IMR-90 (cell line): ENCODE measurements at regions not wholly inside any gene's neighbourhood (a gene's known extent, or its start where the extent isn't known, plus 50 kb on each side); places are given as distances from the start of the nearest gene placed in this dataset.

Experiments used
- ATAC-seq: fragments of 200-7000 bp; cut with Tn5 transposase; 2 replicates; pipeline ENCODE4 v1.9.1; 2020; ENCODE audit warnings: low read depth, mild to moderate bottlenecking, moderate library complexity
- BruUV-seq: library from RNA; stranded (reverse); fragments of 400-500 nt; replicated peaks from 2 replicates; lab custom pipeline; 2021; lab: Mats Ljungman, UMichigan
- CTCF ChIA-PET: fragments of 300-600 bp; formaldehyde crosslinking; extraction: SDS; loops from one replicate; lab custom pipeline; 2021; ENCODE audit warnings: antibody characterized with exemption; lab: Yijun Ruan, JAX
- POLR2A ChIA-PET: fragments of 300-600 bp; sonication (Branson Sonifier 250); formaldehyde crosslinking; loops from one replicate; lab custom pipeline; 2022; ENCODE audit warnings: antibody characterized with exemption; ENCODE audit not compliant: unreplicated experiment; lab: Charles Lee
- DNase-seq: peaks from one replicate; pipeline ENCODE4 v3.0.0; 2013
- H2AFZ ChIP-seq: replicated peaks from 2 replicates; pipeline ENCODE3; 2013; ENCODE audit warnings: low read length, mild to moderate bottlenecking; ENCODE audit not compliant: poor library complexity
- H2AK5ac ChIP-seq: 2 replicates; pipeline ENCODE4 v1.6.1; 2013; ENCODE audit warnings: low read depth, low read length, inconsistent platforms
- H2AK9ac ChIP-seq: replicated peaks from 2 replicates; pipeline ENCODE3; 2013; ENCODE audit warnings: mild to moderate bottlenecking, low read depth, low read length, moderate library complexity; ENCODE audit not compliant: poor library complexity
- H2BK120ac ChIP-seq: 2 replicates; pipeline ENCODE4 v1.6.1; 2013; ENCODE audit warnings: low read depth, low read length, inconsistent platforms
- H2BK15ac ChIP-seq: 3 replicates; pipeline ENCODE4 v1.6.1; 2013; ENCODE audit warnings: low read depth, low read length, inconsistent platforms
- H2BK20ac ChIP-seq: 2 replicates; pipeline ENCODE4 v1.6.1; 2013; ENCODE audit warnings: low read depth, mild to moderate bottlenecking, inconsistent platforms, low read length, moderate library complexity
- H2BK5ac ChIP-seq: 2 replicates; pipeline ENCODE4 v1.6.1; 2013; ENCODE audit warnings: mild to moderate bottlenecking, low read depth, low read length, inconsistent platforms; ENCODE audit not compliant: poor library complexity, severe bottlenecking
- H3K14ac ChIP-seq: replicated peaks from 2 replicates; pipeline ENCODE4 v1.6.1; 2013; ENCODE audit warnings: low read depth, low read length, inconsistent platforms
- H3K18ac ChIP-seq: 2 replicates; pipeline ENCODE4 v1.6.1; 2013; ENCODE audit warnings: low read depth, low read length, control low read depth
- H3K23ac ChIP-seq: 2 replicates; pipeline ENCODE4 v1.6.1; 2013; ENCODE audit warnings: low read depth, low read length, inconsistent platforms
- H3K27ac ChIP-seq: 2 replicates; pipeline ENCODE4 v1.5.1; 2013; ENCODE audit warnings: mild to moderate bottlenecking, control low read depth, low read length; ENCODE audit not compliant: insufficient read depth
- H3K27me3 ChIP-seq: 2 replicates; pipeline ENCODE4 v1.6.1; 2013; ENCODE audit warnings: low read length; ENCODE audit not compliant: control insufficient read depth, insufficient read depth
- H3K36me3 ChIP-seq: 2 replicates; pipeline ENCODE4 v1.6.1; 2013; ENCODE audit warnings: low read length, mixed read lengths; ENCODE audit not compliant: control insufficient read depth, insufficient read depth
- H3K4ac ChIP-seq: 2 replicates; pipeline ENCODE4 v1.6.1; 2013; ENCODE audit warnings: low read depth, low read length, inconsistent platforms
- H3K4me1 ChIP-seq: 2 replicates; pipeline ENCODE4 v1.6.1; 2013; ENCODE audit warnings: low read length, mixed read lengths; ENCODE audit not compliant: control insufficient read depth, insufficient read depth
- H3K4me2 ChIP-seq: 2 replicates; pipeline ENCODE4 v1.6.1; 2013; ENCODE audit warnings: low read depth, mild to moderate bottlenecking, control low read depth, low read length, moderate library complexity
- H3K4me3 ChIP-seq: 2 replicates; pipeline ENCODE4 v1.5.1; 2013; ENCODE audit warnings: low read depth, mild to moderate bottlenecking, control low read depth, low read length, moderate library complexity; ENCODE audit not compliant: insufficient read depth
- H3K56ac ChIP-seq: 2 replicates; pipeline ENCODE4 v1.6.1; 2013; ENCODE audit warnings: low read length, inconsistent platforms; ENCODE audit not compliant: insufficient read depth; ENCODE audit errors: extremely low read depth
- H3K79me1 ChIP-seq, 2 experiments: 2 replicates each; pipeline ENCODE4 v1.6.1; 2013; ENCODE audit warnings: low read length in 2 of 2, inconsistent platforms in 1 of 2, low read depth in 1 of 2
- H3K9ac ChIP-seq: 2 replicates; pipeline ENCODE4 v1.6.1; 2013; ENCODE audit warnings: low read depth, low read length, control low read depth
- H3K9me1 ChIP-seq: 2 replicates; pipeline ENCODE4 v1.6.1; 2013; ENCODE audit warnings: low read length, inconsistent platforms; ENCODE audit not compliant: insufficient read depth
- H3K9me3 ChIP-seq: 2 replicates; pipeline ENCODE4 v1.6.1; 2013; ENCODE audit warnings: low read length; ENCODE audit not compliant: control insufficient read depth, insufficient read depth
- H4K20me1 ChIP-seq: 2 replicates; pipeline ENCODE4 v1.6.1; 2013; ENCODE audit warnings: low read length, inconsistent platforms; ENCODE audit not compliant: insufficient read depth
- H4K5ac ChIP-seq: 2 replicates; pipeline ENCODE4 v1.6.1; 2013; ENCODE audit warnings: mild to moderate bottlenecking, low read depth, low read length, control low read depth
- H4K8ac ChIP-seq, 2 experiments: 2 replicates each; pipeline ENCODE4 v1.6.1; 2013; ENCODE audit warnings: low read depth in 2 of 2, low read length in 2 of 2, control low read depth in 1 of 2, inconsistent platforms in 1 of 2
- H4K91ac ChIP-seq: 2 replicates; pipeline ENCODE4 v1.6.1; 2013; ENCODE audit warnings: low read depth, low read length, inconsistent platforms; ENCODE audit not compliant: insufficient read depth
- BHLHE40 ChIP-seq: fragments of 150-350 bp; IDR thresholded peaks from 2 replicates; pipeline ENCODE4 v1.6.1; 2016; ENCODE audit warnings: mild to moderate bottlenecking, low read depth, low read length
- CHD1 ChIP-seq: IDR thresholded peaks from 2 replicates; pipeline ENCODE4 v1.6.1; 2012; ENCODE audit warnings: low read depth, low read length, improper control_type of control experiment
- ELK1 ChIP-seq: fragments of 150-350 bp; IDR thresholded peaks from 2 replicates; pipeline ENCODE4 v1.6.1; 2016; ENCODE audit warnings: low read depth, mild to moderate bottlenecking, low read length, moderate library complexity, borderline replicate concordance
- FOS ChIP-seq: fragments of 150-350 bp; IDR thresholded peaks from 2 replicates; pipeline ENCODE4 v1.6.1; 2016; ENCODE audit warnings: low read depth, low read length
- MAFK ChIP-seq: IDR thresholded peaks from 2 replicates; pipeline ENCODE4 v1.6.1; 2012; ENCODE audit warnings: low read depth, low read length, improper control_type of control experiment
- MAZ ChIP-seq: IDR thresholded peaks from 2 replicates; pipeline ENCODE4 v1.6.1; 2012; ENCODE audit warnings: low read depth, mild to moderate bottlenecking, low read length, improper control_type of control experiment, moderate library complexity, borderline replicate concordance
- MXI1 ChIP-seq: IDR thresholded peaks from 2 replicates; pipeline ENCODE4 v1.6.1; 2012; ENCODE audit warnings: low read depth, mild to moderate bottlenecking, low read length, moderate library complexity, borderline replicate concordance
- RCOR1 ChIP-seq: IDR thresholded peaks from 2 replicates; pipeline ENCODE4 v1.6.1; 2012; ENCODE audit warnings: mild to moderate bottlenecking, low read length, improper control_type of control experiment; ENCODE audit not compliant: insufficient replicate concordance
- RFX5 ChIP-seq: IDR thresholded peaks from 2 replicates; pipeline ENCODE4 v1.8.0; 2012; ENCODE audit warnings: low read depth, mild to moderate bottlenecking, low read length, moderate library complexity
- SMC3 ChIP-seq: fragments of 150-350 bp; IDR thresholded peaks from 2 replicates; pipeline ENCODE4 v1.6.1; 2016; ENCODE audit warnings: low read depth, mild to moderate bottlenecking, antibody characterized with exemption, low read length, moderate library complexity
- WGBS, 2 experiments: methylation state at CpG; one replicate each; pipeline versions ENCODE4 v1.1.5 to v1.1.7; 2013; ENCODE audit warnings: missing lambda C conversion rate in 2 of 2; ENCODE audit not compliant: insufficient read length in 1 of 2; ENCODE audit errors: extremely low coverage in 2 of 2; 5-methylcytosine and 5-hydroxymethylcytosine counted together
- dilution Hi-C: fragments of 300-500 bp; cut with HindIII; formaldehyde crosslinking; loops from one replicate; pipeline ENCODE4 v1.14.3; 2018; ENCODE audit warnings: low sequenced_read_pairs; ENCODE audit not compliant: unreplicated experiment
- in situ Hi-C: fragments of 300-500 bp; cut with MboI; formaldehyde crosslinking; loops from 3 replicates; pipeline ENCODE4 v1.14.3; 2019; ENCODE audit warnings: low sequenced_read_pairs, inconsistent platforms, mixed read lengths
- intact Hi-C: fragments of 100-400 bp; cut with micrococcal nuclease; formaldehyde crosslinking; loops from 2 replicates; pipeline ENCODE4 v1.10.0; 2022
- TF ChIP-seq, protein P1 (sequence below): conservative IDR thresholded peaks from 2 replicates; pipeline ENCODE4 v1.5.1; 2012; ENCODE audit warnings: mild to moderate bottlenecking, low read depth, low read length, improper control_type of control experiment

- no peak overlapping the region for H3K14ac ChIP-seq
- H3K4me2 ChIP-seq = no peak overlapping the region
- in situ Hi-C loops (no loop called here), intact Hi-C loops (no loop called here), dilution Hi-C loops (no loop called here)
- H3K18ac ChIP-seq = no peak overlapping the region
- no peak overlapping the region for H4K91ac ChIP-seq
- no peaks in the 10 kb centered on the region for H3K9me3 ChIP-seq
- H3K27ac ChIP-seq = no peak overlapping the region
- H3K9me1 ChIP-seq = no peaks in the 10 kb centered on the region
- DNase-seq (no peak), ATAC-seq (no peak)
- no peak overlapping the region for H2BK20ac ChIP-seq
- H3K4ac ChIP-seq = no peak overlapping the region
- no peaks in the 10 kb centered on the region for H3K36me3 ChIP-seq
- ChIA-PET CTCF (interaction anchor here (0.7 kb wide), 1 partner anchor 92 kb away, joined by 3 read pairs; no protein-coding TSS in a partner anchor), POLR2A (no interaction called here)
- H2BK5ac ChIP-seq = no peak overlapping the region
- WGBS, 2 experiments = no CpG with 5 or more reads among the region's 1 CpG
- H3K4me3 ChIP-seq = no peak overlapping the region
- no peak overlapping the region for H3K23ac ChIP-seq
- H4K20me1 ChIP-seq = no peaks in the 10 kb centered on the region
- BruUV-seq = no TSS peak
- H2AK9ac ChIP-seq = no peak overlapping the region
- no peak overlapping the region for H2BK120ac ChIP-seq
- H3K4me1 ChIP-seq = no peaks in the 10 kb centered on the region
- no peak overlapping the region for H4K8ac ChIP-seq
- H4K5ac ChIP-seq = no peak overlapping the region
- no peaks in the 10 kb centered on the region for H3K27me3 ChIP-seq
- no peak overlapping the region for H2BK15ac ChIP-seq
- TF ChIP-seq MAFK (no peak), BHLHE40 (no peak), MXI1 (no peak), MAZ (no peak), ELK1 (no peak), SMC3 (no peak), FOS (no peak), RFX5 (no peak), CHD1 (no peak), RCOR1 (no peak)
- TF ChIP-seq, protein P1, sequence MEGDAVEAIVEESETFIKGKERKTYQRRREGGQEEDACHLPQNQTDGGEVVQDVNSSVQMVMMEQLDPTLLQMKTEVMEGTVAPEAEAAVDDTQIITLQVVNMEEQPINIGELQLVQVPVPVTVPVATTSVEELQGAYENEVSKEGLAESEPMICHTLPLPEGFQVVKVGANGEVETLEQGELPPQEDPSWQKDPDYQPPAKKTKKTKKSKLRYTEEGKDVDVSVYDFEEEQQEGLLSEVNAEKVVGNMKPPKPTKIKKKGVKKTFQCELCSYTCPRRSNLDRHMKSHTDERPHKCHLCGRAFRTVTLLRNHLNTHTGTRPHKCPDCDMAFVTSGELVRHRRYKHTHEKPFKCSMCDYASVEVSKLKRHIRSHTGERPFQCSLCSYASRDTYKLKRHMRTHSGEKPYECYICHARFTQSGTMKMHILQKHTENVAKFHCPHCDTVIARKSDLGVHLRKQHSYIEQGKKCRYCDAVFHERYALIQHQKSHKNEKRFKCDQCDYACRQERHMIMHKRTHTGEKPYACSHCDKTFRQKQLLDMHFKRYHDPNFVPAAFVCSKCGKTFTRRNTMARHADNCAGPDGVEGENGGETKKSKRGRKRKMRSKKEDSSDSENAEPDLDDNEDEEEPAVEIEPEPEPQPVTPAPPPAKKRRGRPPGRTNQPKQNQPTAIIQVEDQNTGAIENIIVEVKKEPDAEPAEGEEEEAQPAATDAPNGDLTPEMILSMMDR = no peak
- H3K9ac ChIP-seq = no peak overlapping the region
- H2AFZ ChIP-seq = no peak overlapping the region
- no peaks in the 10 kb centered on the region for H3K79me1 ChIP-seq
- no peak overlapping the region for H3K56ac ChIP-seq
- no peak overlapping the region for H2AK5ac ChIP-seq
Measured at GRCh38 chr4:57363346-57363745, 253.2 kb upstream of the IGFBP7 start.
